Memory B cell (primary cell): ENCODE measurements at regions not wholly inside any gene's neighbourhood (a gene's known extent, or its start where the extent isn't known, plus 50 kb on each side); places are given as distances from the start of the nearest gene placed in this dataset.
"Not testable (repeated sequence)": the region's sequence is repeated elsewhere in the genome, so short reads cannot be mapped to it uniquely, and the experiment has no call there.

ENCODE experiments used
- ATAC-seq: fragments of 150-1000 bp; cut with Tn5 transposase; 2 replicates; pipeline ENCODE4 v1.10.0; 2021; ENCODE audit warnings: low read depth, mild to moderate bottlenecking, moderate library complexity
- DNase-seq, 2 donors: peaks; one replicate each; pipeline ENCODE4 v3.0.0; 2022; ENCODE audit warnings: low spot score in 2 of 2
- H3K27ac Mint-ChIP-seq: one replicate; pipeline ENCODE4 v1.8.0; 2022; ENCODE audit warnings: mild to moderate bottlenecking, moderate library complexity, mixed read lengths
- H3K27me3 Mint-ChIP-seq: one replicate; pipeline ENCODE4 v1.8.0; 2022; ENCODE audit warnings: mixed read lengths
- H3K36me3 Mint-ChIP-seq: one replicate; pipeline ENCODE4 v1.8.0; 2022; ENCODE audit warnings: mild to moderate bottlenecking, mixed read lengths
- H3K4me1 Mint-ChIP-seq: one replicate; pipeline ENCODE4 v1.8.0; 2022; ENCODE audit warnings: mixed read lengths
- H3K4me3 Mint-ChIP-seq: one replicate; pipeline ENCODE4 v1.8.0; 2022; ENCODE audit warnings: mild to moderate bottlenecking, moderate library complexity, mixed read lengths
- H3K9me3 Mint-ChIP-seq: one replicate; pipeline ENCODE4 v1.8.0; 2022; ENCODE audit warnings: mixed read lengths

DNA sequence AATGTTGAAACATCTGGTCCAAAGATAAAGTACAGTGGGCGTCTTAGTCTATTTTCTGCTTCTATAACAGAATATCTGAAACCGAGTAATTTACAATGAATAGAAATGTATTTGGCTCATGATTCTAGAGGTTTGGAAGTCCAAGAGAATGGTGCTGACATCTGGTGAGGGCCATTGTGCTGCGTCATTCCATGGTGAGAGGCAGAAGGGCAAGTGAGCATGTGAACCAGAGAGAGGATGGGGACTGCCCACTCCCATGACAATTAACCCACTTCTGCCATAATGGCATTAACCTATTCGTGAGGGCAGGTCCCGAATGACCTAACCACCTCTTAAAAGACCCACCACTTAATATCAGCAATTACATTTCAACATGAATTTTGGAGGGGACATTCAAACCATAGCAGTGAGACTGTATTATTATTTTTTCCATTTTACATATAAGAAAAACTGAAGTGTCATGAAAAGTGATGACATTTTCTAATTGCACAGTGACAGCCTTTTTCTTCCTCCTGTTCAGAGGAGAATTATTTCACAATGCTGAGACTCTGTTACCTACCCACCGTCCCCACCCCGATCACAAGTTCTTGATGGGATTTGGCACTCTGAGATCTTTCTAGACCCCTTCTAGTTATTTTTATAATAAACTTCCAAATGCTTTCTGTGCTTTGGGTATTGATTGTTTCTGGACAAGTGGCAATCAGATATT is 238.8 kb downstream of the RPLP1 start:
- H3K27me3 Mint-ChIP-seq, result peaks cover 5% of the 10 kb centered on the region
- H3K4me1 Mint-ChIP-seq, result peaks cover 6% of the 10 kb centered on the region
- H3K36me3 Mint-ChIP-seq, result peaks cover 6% of the 10 kb centered on the region
- peaks cover 6% of the 10 kb centered on the region for H3K9me3 Mint-ChIP-seq
- H3K4me3 Mint-ChIP-seq, result no peak overlapping the region
- H3K27ac Mint-ChIP-seq, result no peak overlapping the region
- DNase-seq (no peak), ATAC-seq (no peak)

DNA sequence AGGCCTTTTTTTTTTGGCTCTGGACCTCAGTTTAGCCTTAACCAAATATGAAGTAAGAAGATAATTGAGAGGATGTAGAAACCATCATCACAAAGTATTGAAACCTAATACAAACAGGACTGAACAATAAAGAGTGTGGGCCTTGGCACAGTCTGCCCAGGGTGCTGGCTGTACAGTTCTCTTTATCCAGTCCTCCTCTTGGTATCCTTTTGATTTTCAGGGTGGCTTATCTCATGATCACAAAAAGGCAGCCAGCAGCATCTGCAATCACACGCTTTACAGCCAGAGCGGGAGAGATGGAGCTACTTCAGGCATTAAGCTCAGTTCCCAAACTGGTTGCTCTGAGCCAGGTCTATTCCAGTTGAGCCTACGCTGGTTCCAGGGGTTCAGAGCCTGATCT is 239.7 kb downstream of the RPLP1 start:
- Mint-ChIP-seq H3K27me3 (peaks cover 2% of the 10 kb centered on the region), H3K9me3 (peaks cover 6% of the 10 kb centered on the region), H3K36me3 (peaks cover 6% of the 10 kb centered on the region), H3K4me1 (peaks cover 4% of the 10 kb centered on the region), H3K27ac (no peak overlapping the region), H3K4me3 (no peak overlapping the region)
- ATAC-seq (no peak), DNase-seq (no peak)

DNA sequence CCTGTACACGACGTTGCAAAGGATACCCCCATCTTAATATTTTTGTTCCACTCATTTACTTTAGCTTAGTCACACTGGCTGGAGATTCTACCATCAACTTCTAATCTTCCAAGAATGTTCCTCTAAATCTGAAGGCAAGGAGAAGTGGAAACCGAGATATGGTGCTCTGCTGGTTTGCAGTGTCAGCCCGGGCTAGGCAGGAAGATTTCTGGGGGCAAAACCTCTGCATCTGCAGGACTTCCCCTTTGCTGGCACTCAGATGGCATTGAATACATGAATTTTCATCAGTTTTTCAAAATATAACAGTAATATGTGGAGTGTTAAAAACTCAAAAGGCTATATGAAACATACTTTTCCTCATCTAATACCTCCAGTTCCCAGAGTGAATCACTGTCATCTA is 240.4 kb downstream of the RPLP1 start:
- Mint-ChIP-seq H3K9me3 (peaks cover 6% of the 10 kb centered on the region), H3K27ac (no peak overlapping the region), H3K4me3 (no peak overlapping the region), H3K36me3 (peaks cover 6% of the 10 kb centered on the region), H3K27me3 (peaks cover 2% of the 10 kb centered on the region), H3K4me1 (peaks cover 9% of the 10 kb centered on the region)
- DNase-seq (no peak), ATAC-seq (no peak)

DNA sequence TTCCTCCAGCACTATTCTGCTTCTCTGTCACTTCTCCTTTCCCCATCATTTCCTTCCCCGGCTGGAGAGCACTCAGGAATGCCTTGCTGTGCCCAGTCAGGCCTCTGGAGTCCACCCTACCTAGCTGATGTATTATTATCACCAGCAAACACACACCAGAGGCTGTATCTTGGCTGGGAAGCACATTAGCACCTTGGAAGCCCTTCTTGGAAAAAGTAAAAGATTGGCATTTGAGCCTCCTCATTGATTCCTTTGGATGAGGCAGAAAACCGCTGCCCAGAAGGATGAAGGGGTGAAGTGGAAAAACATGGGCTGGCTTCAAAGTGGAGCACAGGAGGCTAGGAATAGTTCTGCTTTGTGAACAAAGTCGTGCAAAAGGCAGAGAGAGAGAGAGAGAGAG is 244.3 kb downstream of the RPLP1 start:
- no peak overlapping the region for H3K4me3 Mint-ChIP-seq
- peaks cover 2% of the 10 kb centered on the region for H3K27me3 Mint-ChIP-seq
- ATAC-seq (no peak), DNase-seq (no peak)
- no peak overlapping the region for H3K27ac Mint-ChIP-seq
- H3K36me3 Mint-ChIP-seq, result no peaks in the 10 kb centered on the region
- no peaks in the 10 kb centered on the region for H3K9me3 Mint-ChIP-seq
- peaks cover 12% of the 10 kb centered on the region for H3K4me1 Mint-ChIP-seq

DNA sequence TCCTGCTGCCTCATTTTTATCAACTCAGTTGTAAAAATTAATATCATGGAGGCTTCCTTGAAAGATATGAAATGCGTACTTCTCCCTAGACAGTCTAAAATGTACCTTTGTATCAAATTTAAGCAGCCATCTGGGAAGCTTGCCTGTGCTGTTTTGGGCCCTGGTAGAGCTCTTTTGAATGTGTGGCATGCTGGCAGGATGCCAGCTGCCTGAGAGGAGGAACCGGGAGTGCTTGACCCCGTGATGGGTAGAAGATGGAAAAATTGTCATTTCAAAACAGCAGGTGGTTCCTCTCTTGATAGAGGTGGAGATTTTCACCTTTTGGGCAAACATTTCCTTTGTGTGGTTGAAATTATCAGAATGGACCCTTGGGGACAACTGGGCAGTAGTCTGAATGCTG is 245.3 kb downstream of the RPLP1 start:
- ATAC-seq (no peak), DNase-seq (no peak)
- H3K4me3 Mint-ChIP-seq, result no peak overlapping the region
- peaks cover under 1% of the 10 kb centered on the region for H3K27me3 Mint-ChIP-seq
- H3K4me1 Mint-ChIP-seq, result peaks cover 12% of the 10 kb centered on the region
- H3K36me3 Mint-ChIP-seq, result no peaks in the 10 kb centered on the region
- no peaks in the 10 kb centered on the region for H3K9me3 Mint-ChIP-seq
- no peak overlapping the region for H3K27ac Mint-ChIP-seq

DNA sequence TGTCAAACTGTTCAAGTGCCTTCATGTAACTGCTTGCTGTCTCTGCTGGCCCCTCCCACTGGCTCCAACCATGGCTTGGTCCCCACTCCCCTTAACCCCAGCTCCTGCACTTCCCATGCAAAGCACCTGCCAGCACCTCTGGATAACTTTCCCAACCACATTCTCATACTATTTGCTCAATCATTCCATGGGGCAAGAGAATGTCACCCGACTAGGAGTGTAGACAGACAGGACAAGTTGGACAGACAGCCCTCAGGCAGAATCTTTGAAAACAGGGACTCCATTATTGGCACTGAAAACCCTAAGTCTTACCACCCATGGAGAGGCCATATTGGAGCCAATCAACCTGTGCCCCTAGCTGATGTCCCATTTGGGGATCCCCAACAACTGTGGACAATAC is 246.5 kb downstream of the RPLP1 start:
- H3K9me3 Mint-ChIP-seq, result no peaks in the 10 kb centered on the region
- no peak overlapping the region for H3K4me3 Mint-ChIP-seq

DNA sequence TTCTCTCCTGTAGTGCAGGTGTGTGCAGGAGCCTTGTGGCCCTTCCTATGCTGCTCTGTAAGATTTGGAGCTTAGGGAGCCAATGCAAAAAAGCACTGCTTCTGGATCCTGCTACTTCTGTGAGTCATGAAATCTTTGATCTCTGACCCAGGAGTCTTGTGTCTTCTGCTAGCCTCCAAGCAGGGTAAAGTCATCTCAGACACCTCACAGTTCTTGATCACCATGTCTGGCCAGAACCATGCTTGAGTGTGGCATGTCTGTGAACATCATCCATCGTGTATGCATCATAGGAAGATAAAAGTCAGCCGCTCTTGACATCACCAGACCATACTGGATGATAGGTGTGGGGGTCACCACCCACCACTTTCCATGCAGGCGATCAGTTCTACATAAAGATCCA is 247.8 kb downstream of the RPLP1 start:
- no peak for ATAC-seq
- H3K4me3 Mint-ChIP-seq, result no peak overlapping the region

More for the DNA sequence above, 246.5 kb downstream of the RPLP1 start:
- Mint-ChIP-seq H3K36me3 (no peaks in the 10 kb centered on the region), H3K27ac (no peak overlapping the region), H3K27me3 (no peaks in the 10 kb centered on the region), H3K4me1 (peaks cover 12% of the 10 kb centered on the region)
- no peak for DNase-seq
- no peak for ATAC-seq

DNA sequence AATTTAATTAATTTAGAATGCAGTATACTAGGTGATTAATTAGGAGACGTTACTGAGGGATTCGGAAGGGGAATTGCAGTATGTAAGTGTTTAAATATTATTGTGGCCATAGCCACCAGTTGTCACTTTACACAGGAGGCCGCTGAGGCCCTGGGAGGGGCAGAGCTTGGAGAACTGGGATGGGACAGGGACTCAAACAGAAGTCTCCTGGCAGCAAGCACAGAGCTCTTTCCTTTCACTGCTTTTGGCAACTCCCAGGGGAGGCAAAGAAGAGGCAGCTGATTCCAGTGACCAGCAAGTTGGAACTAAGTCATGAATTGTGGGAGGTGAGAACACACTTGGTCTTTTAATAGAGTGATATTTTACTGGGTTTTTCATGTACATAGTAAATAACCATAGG is 248.6 kb downstream of the RPLP1 start:
- Mint-ChIP-seq H3K4me3 (no peak overlapping the region), H3K4me1 (peaks cover 12% of the 10 kb centered on the region), H3K27ac (no peak overlapping the region), H3K9me3 (peaks cover 1% of the 10 kb centered on the region), H3K36me3 (no peaks in the 10 kb centered on the region), H3K27me3 (no peaks in the 10 kb centered on the region)
- no peak for DNase-seq
- ATAC-seq, result no peak

More for the DNA sequence above, 247.8 kb downstream of the RPLP1 start:
- DNase-seq, result no peak
- H3K4me1 Mint-ChIP-seq, result peaks cover 12% of the 10 kb centered on the region
- no peaks in the 10 kb centered on the region for H3K36me3 Mint-ChIP-seq
- H3K27me3 Mint-ChIP-seq, result no peaks in the 10 kb centered on the region
- no peaks in the 10 kb centered on the region for H3K9me3 Mint-ChIP-seq
- peak overlapping the region; percentile 11 for H3K27ac Mint-ChIP-seq

DNA sequence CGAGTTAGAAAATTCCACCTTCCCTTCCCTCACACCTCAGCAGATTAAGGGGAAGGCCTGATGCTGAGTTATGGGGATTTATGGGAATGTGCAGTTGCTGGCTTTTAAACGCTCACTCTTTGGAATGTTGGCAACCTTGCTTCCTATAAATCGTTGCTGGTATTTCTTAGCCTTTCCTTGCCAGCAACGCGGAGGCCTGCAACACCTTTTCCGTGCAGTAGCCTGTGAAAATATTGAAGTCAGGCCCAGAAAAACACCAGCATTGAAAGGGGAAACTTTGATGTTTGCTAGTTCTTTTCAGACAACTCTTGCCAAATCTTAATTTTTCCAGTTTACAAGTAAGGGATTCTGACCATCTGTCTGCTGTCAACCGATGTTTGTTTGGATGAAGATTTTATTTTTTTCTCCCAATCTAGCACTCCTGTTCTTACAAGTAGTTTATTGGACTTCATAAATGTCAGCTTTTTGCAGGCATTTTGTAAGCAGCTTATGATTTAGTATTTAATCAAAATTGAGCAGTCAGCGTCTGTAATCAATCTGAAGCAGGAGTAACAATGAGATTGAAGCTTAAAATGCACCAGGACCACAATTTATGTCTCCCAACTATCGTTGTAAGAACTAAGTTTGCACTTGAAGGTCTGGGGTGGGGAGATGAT is 251.0 kb downstream of the RPLP1 start:
- Mint-ChIP-seq H3K27me3 (no peaks in the 10 kb centered on the region), H3K27ac (no peak overlapping the region), H3K4me3 (no peak overlapping the region), H3K9me3 (peaks cover 10% of the 10 kb centered on the region), H3K4me1 (no peaks in the 10 kb centered on the region), H3K36me3 (peaks cover 6% of the 10 kb centered on the region)
- DNase-seq (no peak), ATAC-seq (no peak)

DNA sequence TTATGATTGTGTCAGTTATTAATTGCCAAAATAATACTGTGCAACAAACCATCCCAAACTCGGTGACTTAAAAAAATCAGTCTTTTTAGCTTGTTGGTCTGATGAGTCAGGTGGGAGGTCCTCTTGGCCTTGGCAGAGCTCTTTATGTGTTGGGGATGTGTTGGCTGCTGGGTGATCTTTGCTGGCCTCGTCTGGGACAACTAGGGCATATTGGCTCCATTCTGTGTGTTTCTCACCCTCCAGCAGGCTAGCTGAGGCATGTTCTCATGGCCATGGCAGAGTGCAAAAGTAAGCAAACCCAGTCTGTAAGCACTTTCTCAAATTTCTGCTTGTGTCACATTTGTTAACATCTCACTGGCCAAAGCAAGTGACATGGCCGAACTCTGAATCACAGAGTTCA is 251.6 kb downstream of the RPLP1 start:
- Mint-ChIP-seq H3K4me1 (no peaks in the 10 kb centered on the region), H3K9me3 (peaks cover 10% of the 10 kb centered on the region), H3K27ac (no peak overlapping the region), H3K27me3 (no peaks in the 10 kb centered on the region), H3K36me3 (peaks cover 6% of the 10 kb centered on the region), H3K4me3 (no peak overlapping the region)
- ATAC-seq (no peak), DNase-seq (no peak)

DNA sequence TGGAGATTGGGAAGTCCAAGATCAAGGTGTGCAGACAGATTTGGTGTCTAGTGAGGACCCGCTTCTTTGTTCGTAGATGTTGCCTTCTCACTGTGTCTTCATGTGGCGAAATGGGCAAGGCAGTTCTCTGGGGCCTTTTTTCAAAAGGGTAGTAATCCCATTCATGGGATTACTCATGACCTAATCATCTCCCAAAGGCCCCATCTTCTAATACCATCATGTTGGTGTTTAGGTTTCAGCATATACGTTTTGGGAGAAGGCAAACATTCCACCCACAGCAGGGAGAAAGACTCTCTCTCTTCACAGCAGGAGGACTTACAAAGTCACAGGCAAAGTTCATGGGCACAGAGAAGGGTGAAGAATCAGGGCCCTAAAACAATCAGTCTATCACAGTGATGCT is 252.1 kb downstream of the RPLP1 start:
- ATAC-seq, result no peak
- Mint-ChIP-seq H3K9me3 (peaks cover 10% of the 10 kb centered on the region), H3K27ac (no peak overlapping the region), H3K27me3 (no peaks in the 10 kb centered on the region), H3K36me3 (peaks cover 6% of the 10 kb centered on the region), H3K4me3 (no peak overlapping the region), H3K4me1 (no peaks in the 10 kb centered on the region)
- no peak for DNase-seq

DNA sequence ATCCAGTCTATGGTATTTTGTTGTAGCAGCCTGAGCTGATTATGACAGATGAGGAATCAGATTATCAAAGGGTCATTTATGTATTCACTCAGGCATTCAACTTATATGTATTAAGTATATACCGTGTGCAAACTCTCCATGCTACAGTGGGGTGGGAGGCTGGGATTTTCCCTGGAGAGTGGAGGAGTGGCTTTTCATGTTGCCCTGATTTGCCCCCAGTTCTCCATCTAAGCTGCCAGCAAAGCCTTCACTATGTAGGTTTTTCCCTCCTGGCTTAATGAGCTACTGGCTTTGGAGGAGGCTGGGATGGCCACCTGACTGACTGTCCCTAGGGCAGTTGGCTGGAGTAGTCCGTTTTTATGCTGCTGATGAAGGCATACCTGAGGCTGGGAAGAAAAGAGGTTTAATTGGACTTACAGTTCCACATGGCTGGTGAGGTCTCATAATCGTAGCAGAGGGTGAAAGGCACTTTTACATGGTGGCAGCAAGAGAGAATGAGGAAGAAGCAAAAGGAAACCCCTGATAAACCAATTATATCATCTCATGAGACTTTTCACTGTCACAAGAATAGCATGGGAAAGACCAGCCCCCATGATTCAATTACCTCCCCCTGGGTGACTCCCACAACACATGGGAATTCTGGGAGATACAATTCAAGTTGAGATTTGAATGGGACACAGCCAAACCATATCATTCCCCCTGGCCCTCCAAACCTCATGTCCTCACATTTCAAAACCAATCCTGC is 253.9 kb downstream of the RPLP1 start:
- Mint-ChIP-seq H3K36me3 (peaks cover 6% of the 10 kb centered on the region), H3K27ac (no peak overlapping the region), H3K4me1 (no peaks in the 10 kb centered on the region), H3K4me3 (no peak overlapping the region), H3K9me3 (peaks cover 10% of the 10 kb centered on the region), H3K27me3 (no peaks in the 10 kb centered on the region)
- DNase-seq, result no peak
- ATAC-seq, result no peak

DNA sequence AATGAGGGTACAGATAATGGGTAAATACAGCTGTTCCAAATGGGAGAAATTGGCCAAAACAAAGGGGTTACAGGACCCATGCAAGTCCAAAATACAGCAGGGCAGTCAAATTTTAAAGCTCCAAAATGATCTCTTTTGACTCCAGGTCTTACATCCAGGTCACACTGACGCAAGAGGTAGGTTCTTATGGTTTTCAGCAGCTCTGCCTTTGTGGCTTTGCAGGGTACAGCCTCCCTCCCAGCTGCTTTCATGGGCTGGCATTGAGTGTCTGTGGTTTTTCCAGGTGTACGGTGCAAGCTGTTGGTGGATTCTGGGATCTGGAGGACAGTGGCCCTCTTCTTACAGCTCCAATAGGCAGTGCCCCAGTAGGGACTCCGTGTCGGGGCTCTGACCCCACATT is 254.6 kb downstream of the RPLP1 start:
- not testable (repeated sequence) for DNase-seq, H3K4me3 Mint-ChIP-seq, H3K27me3 Mint-ChIP-seq, H3K9me3 Mint-ChIP-seq, H3K4me1 Mint-ChIP-seq, H3K36me3 Mint-ChIP-seq, ATAC-seq, H3K27ac Mint-ChIP-seq

DNA sequence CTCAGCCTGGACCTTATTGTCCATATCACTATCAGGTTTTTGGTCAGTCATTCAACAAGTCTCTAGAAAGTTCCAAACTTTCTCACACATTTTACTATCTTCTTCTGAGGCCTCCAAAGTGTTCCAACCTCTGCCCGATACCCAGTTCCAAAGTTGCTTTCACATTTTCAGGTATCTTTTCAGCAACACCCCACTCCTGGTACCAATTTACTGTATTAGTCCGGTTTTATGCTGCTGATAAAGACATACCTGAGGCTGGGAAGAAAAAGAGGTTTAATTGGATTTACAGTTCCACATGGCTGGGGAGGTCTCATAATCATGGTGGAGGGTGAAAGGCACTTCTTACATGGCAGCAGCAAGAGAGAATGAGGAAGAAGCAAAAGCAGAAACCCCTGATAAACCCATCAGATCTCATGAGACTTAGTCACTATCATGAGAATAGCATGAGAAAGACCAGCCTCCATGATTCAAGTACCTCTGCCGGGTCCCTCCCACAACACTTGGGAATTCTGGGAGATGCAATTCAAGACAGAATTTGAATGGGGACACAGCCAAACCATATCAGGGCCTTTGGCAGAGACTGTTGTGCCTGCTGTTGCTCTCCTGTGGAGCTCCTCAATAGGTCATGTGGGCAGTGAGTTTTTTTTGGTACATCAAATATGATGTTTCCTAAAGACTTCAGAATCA is 256.0 kb downstream of the RPLP1 start:
- H3K27ac Mint-ChIP-seq, H3K36me3 Mint-ChIP-seq, H3K9me3 Mint-ChIP-seq, ATAC-seq, DNase-seq, H3K4me3 Mint-ChIP-seq, H3K4me1 Mint-ChIP-seq, H3K27me3 Mint-ChIP-seq: not testable (repeated sequence)
